HL-60 (cell line): ENCODE measurements at regions not wholly inside any gene's neighbourhood (a gene's known extent, or its start where the extent isn't known, plus 50 kb on each side); places are given as distances from the start of the nearest gene placed in this dataset.

Experiments
- DNase-seq, 2 experiments: peaks; one replicate each; pipeline ENCODE4 v3.0.0-alpha.2; 2010 to 2020; ENCODE audit warnings: low read depth in 1 of 2, low spot score in 1 of 2
- H3K27ac ChIP-seq: fragments of 250-450 bp; sonication (Bioruptor Pico); replicated peaks from 2 replicates; pipeline ENCODE4 v1.5.1; 2020; ENCODE audit warnings: mild to moderate bottlenecking, moderate library complexity
- H3K27me3 ChIP-seq: fragments of 250-450 bp; sonication (Bioruptor Pico); 2 replicates; pipeline ENCODE4 v1.5.1; 2021; ENCODE audit warnings: mild to moderate bottlenecking, moderate library complexity; ENCODE audit not compliant: insufficient read depth, poor library complexity, severe bottlenecking
- H3K4me3 ChIP-seq: replicated peaks from 2 replicates; pipeline ENCODE4 v1.5.1; 2011; ENCODE audit warnings: mild to moderate bottlenecking, control low read depth, low read length; ENCODE audit not compliant: insufficient read depth
- CTCF ChIP-seq: IDR thresholded peaks from one replicate; pipeline ENCODE4 v1.5.1; 2011; ENCODE audit warnings: low read length, control low read depth, inconsistent platforms; ENCODE audit not compliant: insufficient read depth
- GABPA ChIP-seq: IDR thresholded peaks from 2 replicates; pipeline ENCODE4 v1.6.1; 2012; ENCODE audit warnings: low read depth
- POLR2AphosphoS5 ChIP-seq: IDR thresholded peaks from 2 replicates; pipeline ENCODE4 v1.6.1; 2012; ENCODE audit warnings: low read depth
- REST ChIP-seq: IDR thresholded peaks from 2 replicates; pipeline ENCODE4 v1.6.1; 2012; ENCODE audit warnings: low read depth; ENCODE audit not compliant: insufficient replicate concordance
- SPI1 ChIP-seq: IDR thresholded peaks from 2 replicates; pipeline ENCODE4 v1.6.1; 2012; ENCODE audit warnings: low read depth, mild to moderate bottlenecking, borderline replicate concordance

GRCh38 chr9:75333624-75334023 is 245.3 kb downstream of the OSTF1 start:
- TF ChIP-seq SPI1 (no peak), GABPA (no peak), CTCF (no peak), POLR2AphosphoS5 (no peak), REST (no peak)

GRCh38 chr9:75358846-75359245 is 270.5 kb downstream of the OSTF1 start:
- Histone ChIP-seq H3K27me3 (no peaks in the 10 kb centered on the region), H3K27ac (no peak overlapping the region), H3K4me3 (no peak overlapping the region)
- DNase-seq: no peak
- TF ChIP-seq POLR2AphosphoS5 (no peak), REST (no peak)

More at GRCh38 chr9:75333624-75334023, 245.3 kb downstream of the OSTF1 start:
- Histone ChIP-seq H3K4me3 (no peak overlapping the region), H3K27ac (no peak overlapping the region), H3K27me3 (no peaks in the 10 kb centered on the region)
- no peak for DNase-seq

- H3K27ac ChIP-seq: no peak overlapping the region
- DNase-seq: no peak
Measured at GRCh38 chr9:75359638-75360037, 271.3 kb downstream of the OSTF1 start.

More at GRCh38 chr9:75359638-75360037, 271.3 kb downstream of the OSTF1 start:
- H3K4me3 ChIP-seq: no peak overlapping the region
- H3K27me3 ChIP-seq: no peaks in the 10 kb centered on the region
- TF ChIP-seq SPI1: no peak
- TF ChIP-seq POLR2AphosphoS5: no peak
- TF ChIP-seq CTCF: no peak
- TF ChIP-seq REST: no peak
- no peak for TF ChIP-seq GABPA
